Omental fat pad (tissue), 3 donors: ENCODE measurements at regions not wholly inside any gene's neighbourhood (a gene's known extent, or its start where the extent isn't known, plus 50 kb on each side); places are given as distances from the start of the nearest gene placed in this dataset.
A peak's percentile ranks its signal among the peaks of the same experiment; 100 is the strongest.

Source experiments
- ATAC-seq: fragments of 150-250 bp; one replicate; pipeline ENCODE4 v1.9.1; 2016; ENCODE audit warnings: mild to moderate bottlenecking, moderate library complexity; ENCODE audit not compliant: low FRiP score
- DNase-seq: peaks from one replicate; pipeline ENCODE4 v3.0.0-alpha.2; 2019; ENCODE audit warnings: low spot score
- CTCF ChIP-seq, 3 donors: fragments of 450-650 bp; IDR thresholded peaks; one replicate each; pipeline ENCODE4 v1.5.1; 2016 to 2017; ENCODE audit warnings: antibody characterized with exemption in 3 of 3, mild to moderate bottlenecking in 3 of 3, moderate library complexity in 2 of 3

DNA sequence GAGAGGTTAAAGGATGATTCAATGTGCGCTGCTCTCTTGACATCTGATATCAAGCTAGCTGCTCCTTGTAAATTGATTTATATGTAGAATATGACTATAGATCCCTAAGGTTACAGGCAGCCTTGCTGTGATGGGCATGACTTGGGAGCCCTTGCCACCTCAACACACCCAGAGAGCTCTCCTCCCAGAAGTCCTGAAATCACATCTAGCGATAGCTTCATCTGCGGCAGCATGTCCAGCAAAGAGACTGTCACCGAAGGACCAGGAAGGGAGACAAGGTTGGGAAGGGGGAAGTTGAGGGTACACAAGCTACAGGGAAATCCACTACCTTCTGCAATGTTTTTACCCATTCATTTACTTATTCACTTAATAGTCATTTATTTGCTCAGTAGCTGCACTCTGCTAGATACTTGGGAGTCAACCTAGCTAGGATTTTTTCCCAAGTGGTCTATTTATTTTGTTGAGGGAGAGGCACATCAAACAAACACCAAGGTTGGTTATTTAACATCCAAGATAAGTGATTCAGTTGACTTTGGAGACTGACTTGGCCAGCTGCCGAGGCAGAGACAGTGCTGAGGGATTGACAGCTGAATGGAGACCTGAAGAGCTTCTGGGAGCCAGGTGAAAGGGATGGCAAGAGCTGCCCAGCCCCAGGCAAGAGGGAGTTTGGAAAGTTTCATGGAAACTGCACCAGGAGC lies 205.8 kb upstream of the IL12A start:
- ATAC-seq (no peak), DNase-seq (no peak)
- no peak for TF ChIP-seq CTCF (IDR thresholded peaks at IDR 0.05)

- no peak for DNase-seq
- no peak for TF ChIP-seq CTCF (IDR thresholded peaks at IDR 0.05)
- no peak for ATAC-seq
These were observed 204.6 kb upstream of the IL12A start for GRCh38 chr3:159783780-159784742.

DNA sequence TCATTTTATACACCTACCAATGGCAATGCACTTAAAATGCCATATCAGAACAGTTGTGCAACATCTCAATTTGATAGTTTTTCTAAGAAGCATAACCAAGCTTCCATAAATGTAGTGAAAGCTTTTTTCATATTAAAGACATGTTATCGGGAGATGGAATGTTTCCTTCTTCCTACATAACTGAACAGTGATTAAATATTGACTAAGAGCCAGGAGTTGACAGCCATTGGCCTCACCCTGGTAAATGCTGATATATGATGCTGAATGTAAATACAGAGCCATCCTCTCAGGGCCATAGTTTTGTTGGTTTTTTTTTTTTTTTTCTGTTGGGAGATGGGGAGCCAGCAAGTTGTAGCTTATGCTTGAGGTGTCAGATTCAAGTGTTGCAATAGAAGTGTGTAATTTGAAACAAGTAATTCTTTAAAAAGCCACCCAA lies 203.3 kb upstream of the IL12A start:
- ATAC-seq (peak; percentile 6), DNase-seq (no peak)
- no peak for TF ChIP-seq CTCF (IDR thresholded peaks at IDR 0.05)

DNA sequence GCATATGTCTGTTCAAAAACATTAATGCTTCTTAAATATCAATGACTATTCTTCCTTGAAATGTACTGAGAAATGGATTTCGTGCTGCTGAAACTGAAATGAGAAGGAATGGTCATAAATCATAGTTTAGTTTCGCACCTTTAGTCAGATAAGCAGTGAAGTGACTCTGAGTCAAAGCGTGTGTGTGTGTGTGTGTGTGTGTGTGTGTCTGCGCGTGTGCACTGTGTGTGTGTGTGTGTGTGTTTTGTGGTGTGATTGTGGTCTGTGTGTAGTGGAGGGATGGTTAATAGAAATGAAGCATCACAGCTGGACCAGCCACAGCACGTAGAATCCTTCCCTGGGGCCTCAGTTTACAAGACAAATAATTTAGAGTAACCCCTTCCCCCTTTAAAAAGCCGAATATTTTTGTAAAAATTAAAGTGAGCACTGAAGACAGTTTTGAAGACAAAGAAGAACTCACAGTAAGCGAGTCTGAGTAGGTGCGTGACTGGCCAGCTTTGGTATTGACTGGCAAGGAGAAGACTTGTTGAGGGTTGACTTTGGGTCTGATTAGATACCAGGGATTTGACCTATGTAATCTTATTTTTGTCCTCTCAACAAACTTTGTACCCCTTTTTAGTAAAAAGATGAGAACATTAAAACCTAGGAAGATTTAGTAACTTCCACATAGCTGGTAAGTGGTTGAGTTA lies 202.0 kb upstream of the IL12A start:
- ATAC-seq (no peak), DNase-seq (no peak)
- TF ChIP-seq CTCF (IDR thresholded peaks at IDR 0.05) = no peak

GRCh38 chr3:159787178-159787574 lies 201.5 kb upstream of the IL12A start:
- ATAC-seq (peak; percentile 43), DNase-seq (no peak)
- no peak for TF ChIP-seq CTCF (IDR thresholded peaks at IDR 0.05)

- no peak for ATAC-seq
These were observed 200.8 kb upstream of the IL12A start for GRCh38 chr3:159787794-159788205.

More at GRCh38 chr3:159787794-159788205, 200.8 kb upstream of the IL12A start:
- DNase-seq = no peak
- no peak for TF ChIP-seq CTCF (IDR thresholded peaks at IDR 0.05)
